Activated CD4-positive, alpha-beta memory T cell treated with anti-CD3 and anti-CD28 coated beads for 36 hours (primary cell): ENCODE measurements at regions not wholly inside any gene's neighbourhood (a gene's known extent, or its start where the extent isn't known, plus 50 kb on each side); places are given as distances from the start of the nearest gene placed in this dataset.

ENCODE experiments used
- CTCF ChIA-PET: fragments of 350-600 bp; sonication (Branson Sonifier 250); formaldehyde crosslinking; loops from one replicate; lab custom pipeline; 2021; ENCODE audit warnings: antibody characterized with exemption, inconsistent platforms; lab: Charles Lee
- POLR2A ChIA-PET: fragments of 350-600 bp; sonication (Branson Sonifier 250); formaldehyde crosslinking; loops from one replicate; lab custom pipeline; 2021; ENCODE audit warnings: antibody characterized with exemption; lab: Charles Lee
- DNase-seq: peaks from one replicate; pipeline ENCODE4 v3.0.0-alpha.2; 2020
- H3K27ac Mint-ChIP-seq: one replicate; pipeline ENCODE4 v1.8.0; 2021; ENCODE audit warnings: mixed read lengths
- H3K27me3 Mint-ChIP-seq: one replicate; pipeline ENCODE4 v1.8.0; 2021; ENCODE audit warnings: mixed read lengths
- H3K36me3 Mint-ChIP-seq: one replicate; pipeline ENCODE4 v1.8.0; 2021; ENCODE audit warnings: mixed read lengths
- H3K4me1 Mint-ChIP-seq: one replicate; pipeline ENCODE4 v1.8.0; 2021; ENCODE audit warnings: low read depth, mixed read lengths
- H3K4me3 Mint-ChIP-seq: one replicate; pipeline ENCODE4 v1.8.0; 2021; ENCODE audit warnings: mild to moderate bottlenecking, mixed read lengths
- H3K9me3 Mint-ChIP-seq: one replicate; pipeline ENCODE4 v1.8.0; 2021; ENCODE audit warnings: mixed read lengths
- intact Hi-C: fragments of 100-400 bp; cut with micrococcal nuclease; formaldehyde crosslinking; loops from one replicate; pipeline ENCODE4 v1.15.1; 2023

DNA sequence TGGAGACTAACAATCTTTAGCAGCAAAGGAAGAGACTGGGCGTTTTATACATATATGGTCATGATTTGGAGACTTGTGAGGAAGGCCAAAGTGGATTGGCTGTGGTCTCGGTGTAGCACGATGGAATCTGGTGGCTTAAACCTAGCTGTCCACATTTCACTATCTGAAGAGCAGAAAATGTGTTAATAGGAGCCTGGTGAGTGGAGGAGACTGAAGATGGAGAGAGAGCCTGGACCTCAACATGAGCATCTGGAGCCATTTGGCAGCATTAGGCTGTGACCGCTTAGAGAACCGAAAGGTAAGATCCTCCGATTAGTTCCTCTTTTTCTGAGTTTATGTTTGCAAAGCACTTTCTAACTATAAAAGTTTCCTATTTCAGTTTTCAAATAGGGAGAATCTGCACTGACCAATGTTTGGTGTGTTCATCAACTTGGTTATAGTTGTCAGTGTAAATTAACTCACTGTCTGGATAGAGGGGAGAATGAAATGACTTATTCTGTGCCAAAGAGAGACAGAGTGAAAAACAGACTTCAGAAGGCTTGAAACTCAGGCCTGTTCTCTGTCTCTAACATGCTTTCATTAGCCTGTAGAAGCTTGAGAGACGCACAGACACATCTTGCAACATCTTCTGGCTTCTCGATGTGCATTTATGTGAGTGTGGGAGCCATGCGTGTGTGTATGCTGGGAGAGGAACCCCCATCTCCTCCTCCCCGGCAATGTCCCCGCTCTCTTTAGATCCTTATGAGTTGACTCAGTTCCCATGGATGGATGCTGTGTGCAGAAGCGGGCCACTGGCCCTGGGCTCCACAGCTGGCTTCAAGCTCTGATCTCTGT is 244.7 kb upstream of the TBL1XR1 start:
- Mint-ChIP-seq H3K27me3 (no peaks in the 10 kb centered on the region), H3K4me3 (no peak overlapping the region), H3K4me1 (no peaks in the 10 kb centered on the region), H3K9me3 (no peaks in the 10 kb centered on the region), H3K36me3 (no peaks in the 10 kb centered on the region), H3K27ac (no peak overlapping the region)
- ChIA-PET CTCF (no interaction called here), POLR2A (no interaction called here)
- intact Hi-C loops, result no loop called here
- DNase-seq, result no peak

DNA sequence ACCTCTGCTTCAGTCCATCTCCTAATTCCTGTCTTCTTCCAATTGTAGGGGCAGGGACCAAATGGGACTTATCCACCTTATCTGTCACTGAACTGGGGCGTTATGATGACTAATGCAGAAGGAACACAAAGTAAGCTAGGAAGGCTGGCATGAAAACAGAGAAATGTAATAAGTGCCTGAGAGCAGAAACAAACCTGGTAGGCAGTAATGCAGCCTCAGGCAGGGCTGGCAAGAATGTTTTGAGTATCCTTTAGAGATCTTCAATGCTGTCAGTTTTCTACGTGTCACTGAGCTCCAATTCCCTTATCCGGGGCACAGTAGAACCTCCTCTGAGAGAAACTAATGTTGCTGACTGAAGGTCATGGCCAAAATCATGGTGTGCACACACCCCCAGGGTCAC is 246.2 kb upstream of the TBL1XR1 start:
- Mint-ChIP-seq H3K4me1 (peaks cover 10% of the 10 kb centered on the region), H3K9me3 (no peaks in the 10 kb centered on the region), H3K36me3 (no peaks in the 10 kb centered on the region), H3K27ac (no peak overlapping the region), H3K4me3 (no peak overlapping the region), H3K27me3 (no peaks in the 10 kb centered on the region)
- CTCF ChIA-PET, result no interaction called here
- DNase-seq, result no peak
- POLR2A ChIA-PET, result no interaction called here
- intact Hi-C loops, result no loop called here

DNA sequence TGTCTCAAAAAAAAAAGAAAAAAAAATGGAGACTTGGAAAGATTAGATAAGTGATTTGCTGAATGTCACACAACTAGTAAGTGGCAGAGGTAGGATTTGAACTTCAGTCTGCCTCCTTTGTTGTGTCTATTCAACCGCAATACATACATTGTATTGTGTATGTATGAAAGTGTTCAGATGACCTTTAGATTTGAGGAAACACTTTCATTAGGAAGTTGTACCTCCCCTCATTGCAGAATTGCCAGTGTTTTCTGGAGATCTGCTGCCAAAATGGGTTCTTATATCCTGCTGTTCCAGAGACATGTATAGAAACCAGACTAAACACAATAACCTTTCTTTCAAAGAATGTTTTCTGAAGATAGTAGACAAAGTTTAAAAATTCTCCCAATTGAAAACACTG is 247.4 kb upstream of the TBL1XR1 start:
- H3K36me3 Mint-ChIP-seq, result no peaks in the 10 kb centered on the region
- H3K9me3 Mint-ChIP-seq, result no peaks in the 10 kb centered on the region
- no peaks in the 10 kb centered on the region for H3K27me3 Mint-ChIP-seq
- intact Hi-C loops, result no loop called here
- ChIA-PET CTCF (no interaction called here), POLR2A (no interaction called here)
- peaks cover 21% of the 10 kb centered on the region for H3K4me1 Mint-ChIP-seq
- H3K27ac Mint-ChIP-seq, result no peak overlapping the region
- no peak for DNase-seq
- H3K4me3 Mint-ChIP-seq, result no peak overlapping the region

DNA sequence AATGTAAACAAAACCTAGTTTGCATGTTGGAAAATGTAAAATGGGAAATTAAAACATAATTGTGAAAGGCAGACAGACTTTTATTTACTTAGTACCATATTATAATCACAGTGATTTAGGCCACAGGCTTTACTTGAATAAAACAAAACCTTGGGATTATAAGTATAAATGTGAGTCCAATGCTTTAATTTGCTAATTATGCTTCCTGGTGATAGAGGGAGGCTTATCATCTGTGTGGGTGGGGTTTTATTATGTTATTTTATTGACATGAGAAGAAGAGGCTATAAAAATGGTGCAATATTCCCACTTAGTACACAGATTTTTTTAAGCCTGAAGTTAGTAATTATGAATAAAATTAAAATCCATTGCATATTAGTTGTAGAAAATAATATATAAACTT is 248.3 kb upstream of the TBL1XR1 start:
- ChIA-PET POLR2A (no interaction called here), CTCF (no interaction called here)
- Mint-ChIP-seq H3K27ac (no peak overlapping the region), H3K4me3 (no peak overlapping the region), H3K9me3 (no peaks in the 10 kb centered on the region), H3K4me1 (peaks cover 25% of the 10 kb centered on the region), H3K36me3 (no peaks in the 10 kb centered on the region), H3K27me3 (no peaks in the 10 kb centered on the region)
- intact Hi-C loops, result no loop called here
- no peak for DNase-seq

DNA sequence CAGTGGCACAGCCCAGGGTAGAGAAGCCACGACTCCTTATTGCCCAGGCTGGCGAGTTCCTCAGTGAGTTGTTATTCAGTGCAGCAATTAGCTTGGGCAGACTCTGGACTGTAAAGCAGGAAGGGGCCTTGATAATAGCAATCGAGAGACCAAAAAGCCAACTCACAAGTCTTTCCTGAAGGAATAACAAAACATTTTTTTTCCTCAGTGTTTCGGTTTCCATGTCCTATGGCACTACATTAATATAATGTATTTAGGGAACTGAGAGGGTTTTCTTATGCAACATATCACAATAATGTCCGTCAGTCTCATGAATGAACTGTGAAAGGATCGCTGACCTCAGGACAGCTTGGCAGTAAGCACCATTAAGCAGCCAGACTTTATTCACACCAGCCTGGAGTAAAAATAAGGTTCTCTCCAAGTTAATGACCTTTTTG is 248.9 kb upstream of the TBL1XR1 start:
- intact Hi-C loops, result no loop called here
- Mint-ChIP-seq H3K4me1 (peaks cover 25% of the 10 kb centered on the region), H3K4me3 (no peak overlapping the region), H3K27me3 (no peaks in the 10 kb centered on the region), H3K9me3 (no peaks in the 10 kb centered on the region), H3K36me3 (no peaks in the 10 kb centered on the region), H3K27ac (no peak overlapping the region)
- CTCF ChIA-PET, result no interaction called here
- POLR2A ChIA-PET, result no interaction called here
- DNase-seq, result no peak

DNA sequence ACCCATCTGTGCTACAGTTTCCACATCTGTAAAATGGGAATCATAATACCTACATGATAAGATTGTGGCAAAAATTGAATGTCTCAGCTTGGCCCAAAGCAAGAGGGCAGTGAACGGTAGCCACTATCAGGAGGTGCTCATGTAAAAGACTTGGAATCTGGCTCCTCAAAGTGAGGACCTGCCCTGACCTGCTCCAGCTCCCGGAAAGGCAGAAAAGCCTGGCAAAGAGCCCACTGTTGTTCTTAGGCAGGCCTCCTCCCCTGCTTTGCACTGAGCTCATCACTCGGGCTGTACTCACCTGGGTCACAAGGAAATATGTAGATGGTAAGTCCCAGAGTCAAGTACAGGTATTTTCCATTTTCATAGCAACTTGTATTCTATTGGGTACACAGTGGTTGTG is 250.7 kb upstream of the TBL1XR1 start:
- Mint-ChIP-seq H3K4me1 (peaks cover 25% of the 10 kb centered on the region), H3K9me3 (no peaks in the 10 kb centered on the region), H3K4me3 (no peak overlapping the region), H3K36me3 (no peaks in the 10 kb centered on the region), H3K27me3 (no peaks in the 10 kb centered on the region), H3K27ac (no peak overlapping the region)
- POLR2A ChIA-PET, result interaction anchor here (0.5 kb wide), 1 partner anchor 204 kb away, joined by 3 read pairs; no protein-coding TSS in a partner anchor
- CTCF ChIA-PET, result interaction anchor here (1.0 kb wide), 1 partner anchor 9 kb away, joined by 4 read pairs; no protein-coding TSS in a partner anchor
- intact Hi-C loops, result no loop called here
- DNase-seq, result no peak

DNA sequence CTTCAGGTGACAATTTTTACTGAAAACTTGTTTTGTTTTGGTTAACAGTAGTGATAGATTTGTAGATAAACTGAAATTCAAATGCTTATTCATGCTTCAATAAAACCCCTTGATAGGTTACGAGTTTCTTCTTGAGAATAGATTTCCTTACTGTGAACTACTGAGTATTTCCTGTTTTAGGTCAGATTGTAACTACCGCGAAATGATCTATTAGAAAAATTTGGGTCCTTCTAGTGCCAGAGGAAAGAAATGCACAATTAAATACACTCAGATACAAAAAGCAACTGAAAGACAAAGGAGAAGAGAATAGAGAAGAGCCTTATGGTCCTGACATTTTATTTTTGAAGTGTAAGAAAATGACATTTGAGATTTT is 251.7 kb upstream of the TBL1XR1 start:
- intact Hi-C loops, result loop anchor here (1.0 kb wide), 1 partner anchor 22 kb away; no protein-coding TSS in a partner anchor
- Mint-ChIP-seq H3K4me1 (peaks cover 25% of the 10 kb centered on the region), H3K4me3 (no peak overlapping the region), H3K27ac (peak overlapping the region; percentile 54), H3K36me3 (no peaks in the 10 kb centered on the region), H3K27me3 (no peaks in the 10 kb centered on the region), H3K9me3 (no peaks in the 10 kb centered on the region)
- ChIA-PET CTCF (interaction anchor here (0.7 to 1.4 kb wide), 3 partner anchors 22 to 936 kb away, joined by 3 to 4 read pairs (median 4); no protein-coding TSS in a partner anchor), POLR2A (interaction anchor here (0.6 kb wide), 1 partner anchor 22 kb away, joined by 3 read pairs; no protein-coding TSS in a partner anchor)
- no peak for DNase-seq

DNA sequence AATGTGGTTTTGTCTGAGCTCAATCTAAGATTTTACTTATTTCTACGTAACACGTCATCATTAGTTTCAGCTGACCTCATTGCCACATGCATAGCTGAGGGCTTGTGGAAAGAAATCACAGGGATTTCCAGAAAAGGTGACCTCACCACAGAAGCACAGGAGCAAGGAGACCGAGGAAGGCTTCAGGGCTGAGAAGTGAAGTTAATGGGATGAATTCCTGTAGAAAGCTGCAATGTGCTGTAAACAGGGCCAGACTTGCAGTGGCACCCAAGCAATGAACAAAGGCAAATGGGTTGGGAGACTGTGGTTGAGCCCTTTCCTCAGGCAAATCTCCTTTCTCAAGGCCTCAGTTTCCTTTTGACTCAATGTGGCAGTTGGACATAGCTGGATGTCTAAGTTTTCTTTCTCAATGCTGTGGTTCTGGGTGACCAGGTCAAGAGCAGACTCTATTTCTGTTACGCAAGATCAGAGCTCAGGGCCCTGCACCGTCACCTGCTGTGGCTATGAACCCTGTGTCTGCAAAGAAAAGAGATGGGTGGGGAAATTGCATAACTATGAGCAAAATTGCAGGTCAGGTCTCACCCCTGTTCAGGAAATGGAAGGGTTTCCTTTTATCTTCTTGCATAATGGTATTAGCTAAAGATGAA is 252.2 kb upstream of the TBL1XR1 start:
- intact Hi-C loops, result loop anchor here (1.0 kb wide), 1 partner anchor 22 kb away; no protein-coding TSS in a partner anchor
- Mint-ChIP-seq H3K4me3 (no peak overlapping the region), H3K36me3 (no peaks in the 10 kb centered on the region), H3K9me3 (no peaks in the 10 kb centered on the region), H3K27ac (peak overlapping the region; percentile 54), H3K27me3 (no peaks in the 10 kb centered on the region), H3K4me1 (peaks cover 25% of the 10 kb centered on the region)
- POLR2A ChIA-PET, result interaction anchor here (0.6 kb wide), 1 partner anchor 23 kb away, joined by 3 read pairs; no protein-coding TSS in a partner anchor
- DNase-seq, result peak; percentile 24
- CTCF ChIA-PET, result interaction anchor here (0.7 to 1.4 kb wide), 2 partner anchors 23 to 936 kb away, joined by 4 read pairs; no protein-coding TSS in a partner anchor

DNA sequence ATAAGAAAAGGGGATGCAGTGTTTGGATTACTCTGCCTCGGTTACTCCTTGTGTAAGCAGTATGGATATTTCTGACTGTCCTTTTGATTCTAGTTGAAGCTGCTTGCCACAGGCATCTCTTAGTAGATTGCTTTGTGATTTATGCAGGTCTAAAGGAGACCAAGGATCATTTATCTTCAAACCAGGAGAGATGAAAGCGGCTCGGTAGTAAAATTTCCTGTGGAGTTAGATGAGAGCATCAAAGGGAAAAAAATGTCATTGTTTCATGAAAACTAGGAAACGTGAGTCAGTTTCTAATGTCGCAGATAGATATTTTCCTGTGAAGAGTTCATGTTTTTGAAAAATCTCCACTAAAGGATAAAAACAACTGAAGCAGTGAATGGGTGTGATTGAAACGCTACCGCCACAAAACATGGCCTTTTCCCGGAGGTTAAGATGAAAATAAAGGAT is 254.0 kb upstream of the TBL1XR1 start:
- H3K4me1 Mint-ChIP-seq, result peaks cover 25% of the 10 kb centered on the region
- no peak overlapping the region for H3K4me3 Mint-ChIP-seq

DNA sequence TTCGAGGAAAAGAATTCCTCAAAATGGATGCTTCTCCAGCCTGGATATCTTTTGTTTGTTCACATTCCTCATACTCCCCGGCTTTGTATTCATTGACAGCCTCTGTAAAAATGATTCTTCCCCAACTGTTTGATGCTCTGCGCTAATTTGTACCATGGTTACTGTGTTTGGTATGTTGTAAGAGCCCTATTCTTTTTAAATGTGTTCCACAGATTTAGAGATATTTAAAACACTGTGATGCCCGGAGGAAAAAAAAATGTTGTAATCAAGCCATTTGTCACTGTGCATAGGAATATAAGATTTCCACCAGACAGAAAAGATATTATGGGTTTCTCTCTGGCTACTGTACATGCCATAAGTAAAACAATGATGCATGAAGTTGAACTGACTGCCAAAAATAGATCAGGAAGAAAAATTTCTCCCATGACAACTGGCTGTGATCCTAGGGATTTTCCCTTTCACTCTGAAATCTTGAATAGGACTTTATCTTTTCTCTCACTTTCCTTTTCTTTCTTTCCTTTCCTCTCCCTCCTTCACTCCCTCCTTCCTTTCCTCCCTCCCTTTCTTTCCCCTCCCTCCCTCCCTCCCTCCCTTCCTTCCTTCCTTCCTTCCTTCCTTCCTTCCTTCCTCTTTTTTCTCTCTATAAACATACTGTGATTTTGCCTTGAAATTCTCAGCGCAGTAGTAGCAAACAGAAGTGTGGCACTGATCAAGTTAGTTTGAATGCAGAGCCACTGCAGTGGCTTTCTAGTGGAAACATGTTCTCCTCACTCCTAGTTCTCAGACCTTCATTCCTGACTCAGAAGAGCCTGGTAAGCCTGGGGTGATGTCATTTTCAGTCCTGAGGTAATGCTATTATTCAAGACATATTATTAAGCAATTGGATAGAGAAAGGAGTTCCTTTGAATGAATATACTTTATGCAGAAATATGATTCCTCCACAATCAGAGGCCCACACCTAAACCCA is 254.9 kb upstream of the TBL1XR1 start:
- no peak for DNase-seq
- peaks cover 25% of the 10 kb centered on the region for H3K4me1 Mint-ChIP-seq
- H3K9me3 Mint-ChIP-seq, result peaks cover 2% of the 10 kb centered on the region
- POLR2A ChIA-PET, result no interaction called here
- H3K36me3 Mint-ChIP-seq, result no peaks in the 10 kb centered on the region
- no peaks in the 10 kb centered on the region for H3K27me3 Mint-ChIP-seq
- H3K27ac Mint-ChIP-seq, result no peak overlapping the region
- no peak overlapping the region for H3K4me3 Mint-ChIP-seq
- intact Hi-C loops, result no loop called here
- CTCF ChIA-PET, result no interaction called here

More for the DNA sequence above, 254.0 kb upstream of the TBL1XR1 start:
- CTCF ChIA-PET, result no interaction called here
- Mint-ChIP-seq H3K27me3 (no peaks in the 10 kb centered on the region), H3K27ac (no peak overlapping the region), H3K9me3 (peaks cover 2% of the 10 kb centered on the region), H3K36me3 (no peaks in the 10 kb centered on the region)
- POLR2A ChIA-PET, result no interaction called here
- intact Hi-C loops, result no loop called here
- no peak for DNase-seq

DNA sequence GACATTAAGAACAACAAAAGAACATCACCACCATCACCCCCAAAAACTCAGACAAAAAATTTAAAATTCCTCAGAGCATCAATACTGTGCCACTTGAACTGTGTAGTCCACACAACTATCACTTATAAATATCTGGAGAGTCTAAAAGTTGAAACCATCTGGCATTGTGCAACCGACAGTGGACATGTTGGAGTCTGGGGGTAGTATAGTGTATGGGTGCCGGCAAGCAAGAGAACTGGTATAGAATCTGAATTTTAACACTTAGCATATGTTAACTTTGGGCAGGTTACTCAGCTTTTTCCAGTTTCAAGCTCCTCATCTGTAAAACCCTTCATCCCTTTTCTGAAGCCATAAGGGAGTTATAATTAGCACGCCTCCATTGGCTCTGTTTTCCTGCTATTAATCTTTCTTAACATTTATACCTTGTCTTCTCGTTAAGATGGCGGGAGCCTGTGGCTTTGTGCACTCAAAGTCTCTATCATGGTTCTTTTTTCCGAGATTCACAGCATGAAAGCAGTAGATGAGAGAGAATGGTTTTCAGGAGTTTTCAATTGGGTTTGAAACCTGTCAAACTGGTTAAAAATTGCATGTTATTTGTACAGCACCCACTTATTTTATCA is 255.7 kb upstream of the TBL1XR1 start:
- intact Hi-C loops, result no loop called here
- POLR2A ChIA-PET, result no interaction called here

More for the DNA sequence above, 255.7 kb upstream of the TBL1XR1 start:
- Mint-ChIP-seq H3K9me3 (peaks cover 2% of the 10 kb centered on the region), H3K36me3 (no peaks in the 10 kb centered on the region), H3K4me3 (no peak overlapping the region), H3K27me3 (no peaks in the 10 kb centered on the region), H3K4me1 (peaks cover 20% of the 10 kb centered on the region), H3K27ac (no peak overlapping the region)
- CTCF ChIA-PET, result no interaction called here
- DNase-seq, result no peak
